LNCAP (cell line): ENCODE measurements at regions not wholly inside any gene's neighbourhood (a gene's known extent, or its start where the extent isn't known, plus 50 kb on each side); places are given as distances from the start of the nearest gene placed in this dataset.

Experiments
- TF ChIP-seq, protein P1 (sequence below): fragments of 450-650 bp; IDR thresholded peaks from 2 replicates; pipeline ENCODE4 v1.5.1; 2017; ENCODE audit warnings: mild to moderate bottlenecking

DNA sequence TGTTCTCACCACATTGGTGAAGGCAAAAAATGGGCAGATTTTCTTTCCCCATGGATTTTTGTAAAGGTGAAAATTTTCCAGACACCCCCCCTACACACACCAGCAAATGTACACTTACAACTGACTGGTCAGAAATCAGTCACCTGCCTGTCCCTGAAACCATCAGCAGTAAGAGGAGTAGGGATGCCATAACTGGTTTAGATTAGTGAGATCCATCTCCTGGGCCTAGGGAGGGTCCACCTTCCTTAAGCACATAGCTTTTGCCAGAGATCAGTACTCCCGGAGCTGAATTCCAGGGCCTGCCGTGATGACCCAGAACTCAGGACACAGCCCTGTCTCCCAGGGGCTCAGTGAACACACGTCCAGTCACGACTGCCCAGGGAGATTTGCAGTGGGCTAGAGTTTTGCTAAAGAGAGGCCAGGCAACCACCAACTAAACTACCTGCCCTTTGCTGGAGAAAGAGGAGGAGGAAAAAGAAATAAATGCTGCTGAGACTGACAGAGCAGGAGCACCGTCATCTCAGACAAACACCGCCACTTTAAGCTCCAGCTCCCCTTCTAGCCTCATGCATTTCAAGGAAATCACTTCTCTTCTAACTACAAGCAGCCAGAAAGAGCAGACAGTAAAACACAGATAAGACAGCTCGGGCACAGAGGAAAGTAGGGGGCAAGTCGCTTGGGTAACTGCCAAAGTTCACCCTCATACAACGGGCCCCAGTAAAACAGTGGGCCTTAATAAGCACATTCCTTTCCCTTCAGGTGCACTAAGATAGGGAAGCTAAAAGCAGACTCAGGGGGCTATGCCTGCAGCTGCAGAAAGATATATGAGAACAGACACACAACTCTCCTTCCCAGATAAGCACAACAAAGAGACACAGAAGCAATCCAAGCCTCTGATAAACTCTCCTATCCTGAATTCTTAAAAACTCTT lies 82.6 kb upstream of the SPTLC3 start:
- TF ChIP-seq, protein P1, sequence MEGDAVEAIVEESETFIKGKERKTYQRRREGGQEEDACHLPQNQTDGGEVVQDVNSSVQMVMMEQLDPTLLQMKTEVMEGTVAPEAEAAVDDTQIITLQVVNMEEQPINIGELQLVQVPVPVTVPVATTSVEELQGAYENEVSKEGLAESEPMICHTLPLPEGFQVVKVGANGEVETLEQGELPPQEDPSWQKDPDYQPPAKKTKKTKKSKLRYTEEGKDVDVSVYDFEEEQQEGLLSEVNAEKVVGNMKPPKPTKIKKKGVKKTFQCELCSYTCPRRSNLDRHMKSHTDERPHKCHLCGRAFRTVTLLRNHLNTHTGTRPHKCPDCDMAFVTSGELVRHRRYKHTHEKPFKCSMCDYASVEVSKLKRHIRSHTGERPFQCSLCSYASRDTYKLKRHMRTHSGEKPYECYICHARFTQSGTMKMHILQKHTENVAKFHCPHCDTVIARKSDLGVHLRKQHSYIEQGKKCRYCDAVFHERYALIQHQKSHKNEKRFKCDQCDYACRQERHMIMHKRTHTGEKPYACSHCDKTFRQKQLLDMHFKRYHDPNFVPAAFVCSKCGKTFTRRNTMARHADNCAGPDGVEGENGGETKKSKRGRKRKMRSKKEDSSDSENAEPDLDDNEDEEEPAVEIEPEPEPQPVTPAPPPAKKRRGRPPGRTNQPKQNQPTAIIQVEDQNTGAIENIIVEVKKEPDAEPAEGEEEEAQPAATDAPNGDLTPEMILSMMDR = no peak

DNA sequence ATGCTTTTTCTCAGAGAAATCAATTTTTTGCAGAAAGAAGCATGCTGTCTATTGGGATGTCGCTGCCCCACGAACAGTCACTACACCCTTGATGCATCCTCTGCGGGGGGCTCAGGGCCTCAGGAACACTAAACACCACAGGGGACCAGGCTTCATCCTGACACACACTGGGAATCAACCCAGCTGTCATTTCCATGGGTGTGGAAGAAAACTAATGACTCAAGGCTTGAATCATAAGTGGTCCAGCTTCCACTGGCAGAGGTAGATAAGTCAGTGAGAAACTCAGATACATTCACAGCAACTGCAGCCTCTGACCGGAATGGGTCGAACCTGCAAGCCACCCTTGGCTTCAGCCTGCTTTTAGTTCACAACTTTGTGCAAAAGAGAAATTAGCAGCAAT lies 81.3 kb upstream of the SPTLC3 start:
- TF ChIP-seq, protein P1 = no peak

DNA sequence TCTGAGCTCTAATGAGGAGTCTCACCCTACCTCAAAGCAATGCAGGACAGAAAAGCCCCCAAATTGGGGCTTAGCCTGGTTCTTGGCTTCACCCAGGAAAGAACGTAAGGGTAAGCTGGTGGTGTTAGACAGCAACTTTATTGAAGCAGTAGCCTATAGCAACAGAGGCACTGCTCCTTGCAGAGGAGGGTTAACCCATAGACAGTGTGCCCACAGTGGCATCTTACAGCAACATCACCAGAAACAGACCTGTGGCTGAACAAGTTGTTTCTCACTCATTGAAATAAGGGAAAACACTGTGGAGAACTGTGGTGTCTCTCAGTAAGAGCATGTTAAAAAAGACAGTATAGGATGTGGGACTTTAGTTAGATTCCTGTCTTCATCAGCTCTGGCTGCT lies 80.4 kb upstream of the SPTLC3 start:
- TF ChIP-seq, protein P1 = no peak

DNA sequence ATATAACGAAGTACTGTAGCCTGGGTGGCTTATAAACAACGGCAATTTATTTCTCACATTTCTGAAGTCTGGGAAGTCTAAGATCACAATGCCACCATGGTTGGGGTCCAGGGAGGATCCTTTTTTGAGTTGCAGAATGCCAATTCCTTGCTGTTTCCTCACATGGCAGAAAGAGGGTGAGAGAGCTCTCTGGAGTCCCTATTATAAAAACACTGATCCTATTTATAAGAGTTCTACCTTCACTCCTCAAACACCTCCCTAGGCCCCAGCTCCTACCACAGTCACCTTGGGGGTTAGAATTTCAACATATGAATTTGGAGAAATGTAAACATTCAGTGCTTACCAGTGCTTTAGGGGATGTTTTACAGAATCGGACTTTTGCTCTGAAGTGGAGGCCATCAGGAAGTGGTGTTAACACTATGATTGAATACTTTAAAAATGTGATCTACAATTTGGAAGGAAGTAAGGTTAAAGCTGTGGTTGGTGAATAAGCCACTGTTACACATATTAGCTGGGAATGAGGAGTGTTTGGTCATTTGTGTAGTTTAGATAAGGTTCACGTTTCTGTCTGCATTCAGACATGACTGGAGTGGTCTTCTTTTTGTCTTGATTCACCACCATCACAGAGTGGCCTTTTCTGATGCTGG lies 79.9 kb upstream of the SPTLC3 start:
- TF ChIP-seq, protein P1 = no peak

DNA sequence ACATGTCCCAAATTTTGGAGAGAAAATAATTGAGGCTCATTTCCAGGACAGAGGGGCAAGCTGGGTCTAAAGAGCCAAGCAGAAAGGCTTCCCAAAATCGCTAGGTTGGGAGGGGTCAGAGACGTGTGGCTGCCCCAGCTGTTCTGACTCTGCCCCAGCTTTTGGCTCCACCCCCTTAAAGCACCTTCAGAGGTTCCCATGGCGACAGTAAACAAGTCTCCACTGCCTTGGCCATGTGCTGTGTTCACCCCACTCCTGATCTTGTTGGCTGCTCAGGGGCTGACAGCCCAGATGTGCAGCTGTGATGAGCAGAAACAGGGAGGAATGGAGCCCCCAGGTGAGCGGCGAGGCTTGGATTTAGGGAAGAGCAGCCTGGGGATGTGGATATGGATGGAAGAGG lies 72.8 kb upstream of the SPTLC3 start:
- TF ChIP-seq, protein P1 = no peak

DNA sequence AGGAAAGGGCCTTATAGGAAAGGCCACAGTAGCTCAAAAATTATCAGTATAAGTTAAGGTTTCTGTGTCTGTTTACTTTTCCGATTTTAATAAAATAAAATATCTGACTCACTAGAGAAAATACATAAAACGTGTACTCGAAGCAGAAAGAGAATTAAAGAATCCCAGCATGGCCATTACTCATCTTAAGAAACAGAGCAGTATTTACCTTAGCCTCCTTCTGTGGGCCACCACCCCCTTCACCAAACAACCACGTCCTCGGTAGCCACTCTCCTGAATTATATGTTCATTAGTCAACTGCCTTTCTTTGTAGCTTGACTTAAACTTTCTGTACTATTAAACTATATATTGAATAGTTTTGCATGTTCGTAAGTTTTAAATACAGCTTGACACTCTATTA lies 72.2 kb upstream of the SPTLC3 start:
- TF ChIP-seq, protein P1 = no peak

DNA sequence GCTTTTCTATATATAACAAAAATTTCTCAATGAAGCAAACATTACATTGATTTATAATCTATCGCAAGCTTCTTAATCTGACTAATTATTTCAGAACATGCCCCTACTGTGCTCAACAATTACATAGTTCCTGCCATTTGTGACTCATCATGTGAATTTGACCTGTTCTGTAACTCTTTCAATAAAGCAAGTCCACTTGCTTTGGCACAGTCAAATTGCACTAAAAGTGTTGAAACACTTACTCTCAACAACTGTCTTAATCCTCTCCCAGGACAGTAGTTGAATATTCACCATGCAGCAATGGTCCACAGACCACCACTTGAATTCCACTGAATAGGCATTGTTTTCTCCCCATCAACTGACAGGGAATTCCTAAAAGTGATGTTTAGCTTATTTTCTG lies 67.7 kb upstream of the SPTLC3 start:
- TF ChIP-seq, protein P1 = no peak
